H1 (cell line): ENCODE measurements at regions not wholly inside any gene's neighbourhood (a gene's known extent, or its start where the extent isn't known, plus 50 kb on each side); places are given as distances from the start of the nearest gene placed in this dataset.

Experiments used
- CTCF ChIA-PET: fragments of 300-600 bp; sonication (Branson Sonifier 250); formaldehyde crosslinking; loops from one replicate; lab custom pipeline; 2021; ENCODE audit not compliant: partially characterized antibody; lab: Charles Lee
- POLR2A ChIA-PET: fragments of 300-600 bp; sonication (Branson Sonifier 250); formaldehyde crosslinking; loops from one replicate; lab custom pipeline; 2021; ENCODE audit warnings: inconsistent platforms; ENCODE audit not compliant: partially characterized antibody; lab: Charles Lee
- DNase-seq, 2 experiments: peaks; one replicate each; pipeline versions ENCODE4 v3.0.0 to v3.0.0-alpha.2; 2010 to 2022; ENCODE audit warnings: low spot score in 2 of 2, low read depth in 1 of 2, mixed read lengths in 1 of 2
- FAIRE-seq: peaks from 2 replicates; lab custom pipeline; 2011; peaks lifted over from hg19 to GRCh38; lab: Jason Lieb, UNC
- H2AFZ ChIP-seq: 2 replicates; pipeline ENCODE4 v1.8.1; 2012; ENCODE audit warnings: low read length, inconsistent platforms
- H2AK5ac ChIP-seq: 2 replicates; pipeline ENCODE4 v1.6.1; 2013; ENCODE audit warnings: low read depth, low read length
- H2BK120ac ChIP-seq: replicated peaks from 2 replicates; pipeline ENCODE3; 2013; ENCODE audit warnings: low read depth, low read length, inconsistent platforms
- H2BK12ac ChIP-seq: 2 replicates; pipeline ENCODE4 v1.6.1; 2013; ENCODE audit warnings: low read depth, low read length
- H2BK15ac ChIP-seq: 2 replicates; pipeline ENCODE4 v1.6.1; 2013; ENCODE audit warnings: low read length
- H2BK20ac ChIP-seq: 2 replicates; pipeline ENCODE4 v1.6.1; 2013; ENCODE audit warnings: low read length
- H2BK5ac ChIP-seq: 2 replicates; pipeline ENCODE4 v1.6.1; 2013; ENCODE audit warnings: low read depth, low read length
- H3K14ac ChIP-seq: 2 replicates; pipeline ENCODE4 v1.6.1; 2013; ENCODE audit warnings: inconsistent platforms; ENCODE audit not compliant: insufficient read length
- H3K18ac ChIP-seq: 2 replicates; pipeline ENCODE4 v1.6.1; 2013; ENCODE audit warnings: low read length; ENCODE audit errors: extremely low read depth
- H3K23ac ChIP-seq: 2 replicates; pipeline ENCODE4 v1.6.1; 2013; ENCODE audit warnings: inconsistent platforms; ENCODE audit not compliant: insufficient read length
- H3K23me2 ChIP-seq: 2 replicates; pipeline ENCODE4 v1.6.1; 2013; ENCODE audit warnings: low read depth, low read length
- H3K27ac ChIP-seq: 2 replicates; pipeline ENCODE4 v1.6.1; 2011; ENCODE audit warnings: low read depth, low read length, inconsistent platforms
- H3K27me3 ChIP-seq, 4 experiments: replicated peaks in 1 of 4; 1 replicate in 1 of 4; 2 replicates in 3 of 4; pipeline versions ENCODE4 v1.6.1 to v1.8.1; 2011 to 2013; ENCODE audit warnings: low read length in 3 of 4, mild to moderate bottlenecking in 3 of 4, inconsistent platforms in 2 of 4, mixed read lengths in 2 of 4, moderate library complexity in 1 of 4; ENCODE audit not compliant: control insufficient read depth in 3 of 4, insufficient read depth in 3 of 4; ENCODE audit errors: extremely low read depth in 1 of 4
- H3K36me3 ChIP-seq, 4 experiments: 2 replicates each; pipeline versions ENCODE4 v1.6.1 to v1.8.1; 2011 to 2013; ENCODE audit warnings: mild to moderate bottlenecking in 4 of 4, low read length in 3 of 4, moderate library complexity in 2 of 4, control low read depth in 1 of 4, inconsistent platforms in 1 of 4; ENCODE audit not compliant: insufficient read depth in 4 of 4, control insufficient read depth in 2 of 4
- H3K4ac ChIP-seq: replicated peaks from 2 replicates; pipeline ENCODE3; 2013; ENCODE audit warnings: low read length, low read depth, mixed read lengths, inconsistent platforms; ENCODE audit not compliant: insufficient read length
- H3K4me1 ChIP-seq, 4 experiments: replicated peaks in 1 of 4; 1 replicate in 1 of 4; 2 replicates in 3 of 4; pipeline versions ENCODE4 v1.6.1 to v1.8.1; 2011 to 2013; ENCODE audit warnings: low read length in 3 of 4, inconsistent platforms in 2 of 4, mixed read lengths in 1 of 4; ENCODE audit not compliant: insufficient read depth in 4 of 4, control insufficient read depth in 3 of 4
- H3K4me2 ChIP-seq, 2 experiments: 2 replicates each; pipeline versions ENCODE4 v1.6.1 to v1.8.1; 2011 to 2013; ENCODE audit warnings: low read depth in 2 of 2, low read length in 2 of 2, control low read depth in 1 of 2, inconsistent platforms in 1 of 2, mild to moderate bottlenecking in 1 of 2; ENCODE audit not compliant: insufficient read depth in 1 of 2
- H3K4me3 ChIP-seq, 4 experiments: fragments of 200-600, 300-600 bp in 1 of 4; sonication (generic), shearing (Covaris generic), sonication (Bioruptor Twin) in 1 of 4; 2 replicates each; pipeline versions ENCODE4 v1.5.1 to v1.8.1; 2011 to 2016; ENCODE audit warnings: low read length in 4 of 4, low read depth in 3 of 4, control low read depth in 2 of 4, inconsistent platforms in 2 of 4, mild to moderate bottlenecking in 2 of 4, mixed read lengths in 1 of 4, moderate library complexity in 1 of 4; ENCODE audit not compliant: insufficient read depth in 2 of 4; ENCODE audit errors: extremely low read depth in 1 of 4
- H3K56ac ChIP-seq: replicated peaks from 2 replicates; pipeline ENCODE3; 2013; ENCODE audit warnings: low read depth, mild to moderate bottlenecking, mixed read lengths, low read length, inconsistent platforms; ENCODE audit not compliant: insufficient read length
- H3K79me1 ChIP-seq: 2 replicates; pipeline ENCODE4 v1.6.1; 2013; ENCODE audit warnings: low read depth, low read length, control low read depth
- H3K79me2 ChIP-seq, 2 experiments: 2 replicates each; pipeline versions ENCODE4 v1.6.1 to v1.8.1; 2012 to 2013; ENCODE audit warnings: low read length in 2 of 2, mild to moderate bottlenecking in 2 of 2, inconsistent platforms in 1 of 2; ENCODE audit not compliant: insufficient read depth in 2 of 2, control insufficient read depth in 1 of 2
- H3K9ac ChIP-seq, 4 experiments: replicated peaks in 1 of 4; 1 replicate in 1 of 4; 2 replicates in 3 of 4; pipeline versions ENCODE4 v1.6.1 to v1.8.1; 2011 to 2013; ENCODE audit warnings: low read depth in 3 of 4, low read length in 3 of 4, control low read depth in 2 of 4, mild to moderate bottlenecking in 2 of 4, moderate library complexity in 2 of 4, inconsistent platforms in 1 of 4; ENCODE audit errors: extremely low read depth in 1 of 4
- H3K9me3 ChIP-seq, 2 experiments: 2 replicates each; pipeline versions ENCODE4 v1.6.1 to v1.8.1; 2012 to 2013; ENCODE audit warnings: mild to moderate bottlenecking in 2 of 2, moderate library complexity in 2 of 2, control low read depth in 1 of 2, inconsistent platforms in 1 of 2, low read depth in 1 of 2, low read length in 1 of 2, mixed read lengths in 1 of 2; ENCODE audit not compliant: insufficient read depth in 2 of 2
- H4K20me1 ChIP-seq, 2 experiments: replicated peaks in 1 of 2; 2 replicates each; pipeline versions ENCODE3 to v1.8.1; 2011 to 2013; ENCODE audit warnings: inconsistent platforms in 2 of 2, low read length in 2 of 2, mild to moderate bottlenecking in 1 of 2; ENCODE audit not compliant: insufficient read depth in 2 of 2, control insufficient read depth in 1 of 2
- H4K5ac ChIP-seq: 2 replicates; pipeline ENCODE4 v1.6.1; 2013; ENCODE audit warnings: low read length, low read depth, mixed read lengths, inconsistent platforms; ENCODE audit not compliant: insufficient read length
- H4K8ac ChIP-seq: 2 replicates; pipeline ENCODE4 v1.8.0; 2013; ENCODE audit warnings: mild to moderate bottlenecking, moderate library complexity, low read length, inconsistent platforms; ENCODE audit not compliant: insufficient read depth; ENCODE audit errors: extremely low read depth
- H4K91ac ChIP-seq: replicated peaks from 2 replicates; pipeline ENCODE3; 2013; ENCODE audit warnings: low read length, mixed read lengths, inconsistent platforms; ENCODE audit not compliant: insufficient read length
- EZH2 ChIP-seq: fragments of 200-600 bp; sonication (generic); IDR thresholded peaks from 2 replicates; pipeline ENCODE4 v1.7.1; 2012; ENCODE audit warnings: low read depth, mild to moderate bottlenecking, moderate library complexity, low read length, inconsistent platforms; ENCODE audit not compliant: severe bottlenecking
- GABPA ChIP-seq: IDR thresholded peaks from 2 replicates; pipeline ENCODE4 v1.6.1; 2011; ENCODE audit warnings: mild to moderate bottlenecking, low read length, moderate library complexity, borderline replicate concordance; ENCODE audit not compliant: insufficient read depth
- GTF2F1 ChIP-seq: IDR thresholded peaks from 2 replicates; pipeline ENCODE4 v1.6.1; 2012; ENCODE audit warnings: low read depth, low read length, improper control_type of control experiment, borderline replicate concordance
- WGBS, 2 experiments: shearing (Covaris generic) in 1 of 2; methylation state at CpG; one replicate each; pipeline versions ENCODE4 v1.1.6 to v1.1.7; 2013 to 2015; ENCODE audit warnings: low lambda C conversion rate in 2 of 2, mixed read lengths in 2 of 2, inconsistent platforms in 1 of 2, low coverage in 1 of 2, missing lambda C conversion rate in 1 of 2; ENCODE audit not compliant: insufficient replicate concordance in 2 of 2, insufficient coverage in 1 of 2, insufficient read length in 1 of 2; ENCODE audit errors: extremely low coverage in 1 of 2, missing lambda C conversion rate in 1 of 2; 5-methylcytosine and 5-hydroxymethylcytosine counted together

GRCh38 chr15:54854667-54855066, 342.1 kb downstream of the RSL24D1 start:
- no peak overlapping the region for H2BK20ac ChIP-seq
- H3K79me2 ChIP-seq, result no peaks in the 10 kb centered on the region
- H3K4me3 ChIP-seq, result no peak overlapping the region
- CTCF ChIA-PET, result no interaction called here
- no peak for DNase-seq
- H2BK15ac ChIP-seq, result no peak overlapping the region
- no peak overlapping the region for H2BK120ac ChIP-seq
- POLR2A ChIA-PET, result no interaction called here
- no peak overlapping the region for H2AK5ac ChIP-seq
- H2BK5ac ChIP-seq, result no peak overlapping the region
- no peak overlapping the region for H3K14ac ChIP-seq
- no peak for FAIRE-seq
- peaks cover 15 to 17% of the 10 kb centered on the region in 2 experiments; a peak in 3 of 4 replicates for H3K9me3 ChIP-seq
- no peak overlapping the region for H3K23ac ChIP-seq
- H4K20me1 ChIP-seq, result no peaks in the 10 kb centered on the region
- no peak overlapping the region for H2AFZ ChIP-seq
- no peak overlapping the region for H3K56ac ChIP-seq
- H3K36me3 ChIP-seq, result 0 out of 8 replicates have a peak, but pooled peaks cover 0 to 3% (median 0%) of the 10 kb centered on the region in 4 experiments
- no peak overlapping the region for H4K5ac ChIP-seq
- no peak for TF ChIP-seq EZH2
- TF ChIP-seq GABPA, result no peak
- no peak for TF ChIP-seq GTF2F1
- no peaks in the 10 kb centered on the region for H3K27me3 ChIP-seq
- H3K18ac ChIP-seq, result no peak overlapping the region
- H3K9ac ChIP-seq, result no peak overlapping the region
- H3K4me1 ChIP-seq, result no peaks in the 10 kb centered on the region
- H3K79me1 ChIP-seq, result no peaks in the 10 kb centered on the region
- WGBS, 2 experiments, result 94% methylated on average over 1 of the region's 1 CpG; no CpG with 5 or more reads in 1 of the 2 experiments
- H3K4me2 ChIP-seq, result no peak overlapping the region
- no peak overlapping the region for H2BK12ac ChIP-seq
- no peak overlapping the region for H4K91ac ChIP-seq
- no peak overlapping the region for H4K8ac ChIP-seq
- H3K4ac ChIP-seq, result no peak overlapping the region
- no peak overlapping the region for H3K27ac ChIP-seq
- no peaks in the 10 kb centered on the region for H3K23me2 ChIP-seq
